ENCODE measurements at regions not wholly inside any gene's neighbourhood (a gene's known extent, or its start where the extent isn't known, plus 50 kb on each side); places are given as distances from the start of the nearest gene placed in this dataset.

- Mint-ChIP-seq H3K4me1 (ENCODE audit: low read depth, unreplicated experiment) (no peaks in the 10 kb centered on the region), H3K27me3 (ENCODE audit: unreplicated experiment) (peaks cover 33% of the 10 kb centered on the region), H3K27ac (ENCODE audit: unreplicated experiment) (no peak overlapping the region), H3K36me3 (ENCODE audit: insufficient read depth, unreplicated experiment) (no peaks in the 10 kb centered on the region), H3K9me3 (ENCODE audit: low read depth, unreplicated experiment) (no peaks in the 10 kb centered on the region), H3K4me3 (ENCODE audit: low read depth, unreplicated experiment) (no peak overlapping the region)
- TF ChIP-seq CTCF (IDR thresholded peaks at IDR 0.05; ENCODE audit: unreplicated experiment): no peak
- no TSS peak for BruUV-seq (replicated peaks)
- intact Hi-C loops (cut with micrococcal nuclease; ENCODE audit: unreplicated experiment): no loop called here
- no peak for DNase-seq
- CTCF ChIA-PET: no interaction called here
Measured at GRCh38 chr18:24942144-24942543, 409.8 kb downstream of the ZNF521 start.

GRCh38 chr18:24947521-24948305 is 404.3 kb downstream of the ZNF521 start:
- intact Hi-C loops (cut with micrococcal nuclease; ENCODE audit: unreplicated experiment): no loop called here
- no peak overlapping the region for H3K4me3 Mint-ChIP-seq (ENCODE audit: low read depth, unreplicated experiment)
- H3K27me3 Mint-ChIP-seq (ENCODE audit: unreplicated experiment): peaks cover 19% of the 10 kb centered on the region
- CTCF ChIA-PET: no interaction called here
- DNase-seq: no peak
- H3K4me1 Mint-ChIP-seq (ENCODE audit: low read depth, unreplicated experiment): no peaks in the 10 kb centered on the region
- BruUV-seq (replicated peaks): no TSS peak
- TF ChIP-seq CTCF (IDR thresholded peaks at IDR 0.05; ENCODE audit: unreplicated experiment): no peak
- H3K27ac Mint-ChIP-seq (ENCODE audit: unreplicated experiment): no peak overlapping the region
- no peaks in the 10 kb centered on the region for H3K36me3 Mint-ChIP-seq (ENCODE audit: insufficient read depth, unreplicated experiment)
- no peaks in the 10 kb centered on the region for H3K9me3 Mint-ChIP-seq (ENCODE audit: low read depth, unreplicated experiment)

- intact Hi-C loops (cut with micrococcal nuclease; ENCODE audit: unreplicated experiment): no loop called here
- Mint-ChIP-seq H3K36me3 (ENCODE audit: insufficient read depth, unreplicated experiment) (no peaks in the 10 kb centered on the region), H3K9me3 (ENCODE audit: low read depth, unreplicated experiment) (no peaks in the 10 kb centered on the region), H3K4me3 (ENCODE audit: low read depth, unreplicated experiment) (no peak overlapping the region), H3K4me1 (ENCODE audit: low read depth, unreplicated experiment) (no peaks in the 10 kb centered on the region), H3K27me3 (ENCODE audit: unreplicated experiment) (no peaks in the 10 kb centered on the region), H3K27ac (ENCODE audit: unreplicated experiment) (no peak overlapping the region)
- TF ChIP-seq CTCF (IDR thresholded peaks at IDR 0.05; ENCODE audit: unreplicated experiment): no peak
- DNase-seq: no peak
- CTCF ChIA-PET: no interaction called here
- no TSS peak for BruUV-seq (replicated peaks)
Measured at GRCh38 chr18:24949908-24950307, 402.1 kb downstream of the ZNF521 start.

- no peak for TF ChIP-seq CTCF (IDR thresholded peaks at IDR 0.05; ENCODE audit: unreplicated experiment)
- Mint-ChIP-seq H3K4me3 (ENCODE audit: low read depth, unreplicated experiment) (no peak overlapping the region), H3K36me3 (ENCODE audit: insufficient read depth, unreplicated experiment) (no peaks in the 10 kb centered on the region), H3K27ac (ENCODE audit: unreplicated experiment) (no peak overlapping the region), H3K27me3 (ENCODE audit: unreplicated experiment) (peaks cover 22% of the 10 kb centered on the region), H3K9me3 (ENCODE audit: low read depth, unreplicated experiment) (no peaks in the 10 kb centered on the region), H3K4me1 (ENCODE audit: low read depth, unreplicated experiment) (no peaks in the 10 kb centered on the region)
- CTCF ChIA-PET: interaction anchor here (0.7 kb wide), 1 partner anchor 1740 kb away, joined by 3 read pairs; no protein-coding TSS in a partner anchor
- intact Hi-C loops (cut with micrococcal nuclease; ENCODE audit: unreplicated experiment): no loop called here
- no peak for DNase-seq
- no TSS peak for BruUV-seq (replicated peaks)
Measured at GRCh38 chr18:24954341-24954740, 397.6 kb downstream of the ZNF521 start.
